ENCODE measurements at regions not wholly inside any gene's neighbourhood (a gene's known extent, or its start where the extent isn't known, plus 50 kb on each side); places are given as distances from the start of the nearest gene placed in this dataset.
"Not testable (repeated sequence)": the region's sequence is repeated elsewhere in the genome, so short reads cannot be mapped to it uniquely, and the experiment has no call there.

GRCh38 chr2:111331099-111331724, 210.5 kb downstream of the BCL2L11 start:
- TF ChIP-seq, protein P1, sequence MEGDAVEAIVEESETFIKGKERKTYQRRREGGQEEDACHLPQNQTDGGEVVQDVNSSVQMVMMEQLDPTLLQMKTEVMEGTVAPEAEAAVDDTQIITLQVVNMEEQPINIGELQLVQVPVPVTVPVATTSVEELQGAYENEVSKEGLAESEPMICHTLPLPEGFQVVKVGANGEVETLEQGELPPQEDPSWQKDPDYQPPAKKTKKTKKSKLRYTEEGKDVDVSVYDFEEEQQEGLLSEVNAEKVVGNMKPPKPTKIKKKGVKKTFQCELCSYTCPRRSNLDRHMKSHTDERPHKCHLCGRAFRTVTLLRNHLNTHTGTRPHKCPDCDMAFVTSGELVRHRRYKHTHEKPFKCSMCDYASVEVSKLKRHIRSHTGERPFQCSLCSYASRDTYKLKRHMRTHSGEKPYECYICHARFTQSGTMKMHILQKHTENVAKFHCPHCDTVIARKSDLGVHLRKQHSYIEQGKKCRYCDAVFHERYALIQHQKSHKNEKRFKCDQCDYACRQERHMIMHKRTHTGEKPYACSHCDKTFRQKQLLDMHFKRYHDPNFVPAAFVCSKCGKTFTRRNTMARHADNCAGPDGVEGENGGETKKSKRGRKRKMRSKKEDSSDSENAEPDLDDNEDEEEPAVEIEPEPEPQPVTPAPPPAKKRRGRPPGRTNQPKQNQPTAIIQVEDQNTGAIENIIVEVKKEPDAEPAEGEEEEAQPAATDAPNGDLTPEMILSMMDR (conservative IDR thresholded peaks at IDR 0.05 in 1 of 2, IDR thresholded peaks at IDR 0.05 in 1 of 2; ENCODE audit: extremely low read depth in 1 of 2, insufficient read depth in 1 of 2, low read depth in 1 of 2, low read length in 2 of 2): not testable (repeated sequence)
- TF ChIP-seq EZH2 (IDR thresholded peaks at IDR 0.05; ENCODE audit: borderline replicate concordance, low read length): not testable (repeated sequence)

Measured in mammary epithelial cell (primary cell).